ENCODE measurements at regions not wholly inside any gene's neighbourhood (a gene's known extent, or its start where the extent isn't known, plus 50 kb on each side); places are given as distances from the start of the nearest gene placed in this dataset.
"Not testable (repeated sequence)": the region's sequence is repeated elsewhere in the genome, so short reads cannot be mapped to it uniquely, and the experiment has no call there.

GRCh38 chr2:12918835-12919445 lies 202.2 kb downstream of the TRIB2 start:
- H3K4me1 Mint-ChIP-seq (ENCODE audit: low read depth) = no peaks in the 10 kb centered on the region
- intact Hi-C loops (cut with micrococcal nuclease) = no loop called here
- H3K27ac Mint-ChIP-seq = no peak overlapping the region
- peaks cover 19% of the 10 kb centered on the region for H3K27me3 Mint-ChIP-seq
- no peaks in the 10 kb centered on the region for H3K9me3 Mint-ChIP-seq
- ATAC-seq = no peak
- H3K4me3 Mint-ChIP-seq = no peak overlapping the region
- H3K36me3 Mint-ChIP-seq (ENCODE audit: low read depth) = no peaks in the 10 kb centered on the region
- CTCF ChIA-PET = interaction anchor here (3.1 kb wide), 1 partner anchor 12 kb away, joined by 15 read pairs; no protein-coding TSS in a partner anchor
- TF ChIP-seq CTCF (IDR thresholded peaks at IDR 0.05) = no peak
- no peak for DNase-seq
- POLR2A ChIA-PET = no interaction called here

GRCh38 chr2:12921321-12921720 lies 204.6 kb downstream of the TRIB2 start:
- Mint-ChIP-seq H3K36me3 (ENCODE audit: low read depth) (no peaks in the 10 kb centered on the region), H3K27ac (no peak overlapping the region), H3K9me3 (no peaks in the 10 kb centered on the region), H3K4me3 (no peak overlapping the region), H3K27me3 (peaks cover 18% of the 10 kb centered on the region), H3K4me1 (ENCODE audit: low read depth) (no peaks in the 10 kb centered on the region)
- ChIA-PET CTCF (interaction anchor here (2.5 kb wide), 1 partner anchor 10 kb away, joined by 20 read pairs; no protein-coding TSS in a partner anchor), POLR2A (interaction anchor here (1.3 kb wide), 1 partner anchor 203 kb away, joined by 3 read pairs; no protein-coding TSS in a partner anchor)
- DNase-seq (no peak), ATAC-seq (no peak)
- no peak for TF ChIP-seq CTCF (IDR thresholded peaks at IDR 0.05)
- intact Hi-C loops (cut with micrococcal nuclease) = no loop called here

GRCh38 chr2:12923907-12924610 lies 207.3 kb downstream of the TRIB2 start:
- ATAC-seq = no peak
- TF ChIP-seq CTCF (IDR thresholded peaks at IDR 0.05) = no peak
- peaks cover 19% of the 10 kb centered on the region for H3K27me3 Mint-ChIP-seq
- peaks cover 4% of the 10 kb centered on the region for H3K4me1 Mint-ChIP-seq (ENCODE audit: low read depth)
- intact Hi-C loops (cut with micrococcal nuclease) = no loop called here
- no peaks in the 10 kb centered on the region for H3K36me3 Mint-ChIP-seq (ENCODE audit: low read depth)
- no peak overlapping the region for H3K27ac Mint-ChIP-seq
- DNase-seq = no peak
- ChIA-PET CTCF (interaction anchor here (1.2 kb wide), 1 partner anchor 83 kb away, joined by 3 read pairs; no protein-coding TSS in a partner anchor), POLR2A (no interaction called here)
- no peak overlapping the region for H3K4me3 Mint-ChIP-seq
- H3K9me3 Mint-ChIP-seq = no peaks in the 10 kb centered on the region

GRCh38 chr2:12926641-12927040 lies 209.9 kb downstream of the TRIB2 start:
- intact Hi-C loops (cut with micrococcal nuclease) = loop anchor here (5.0 kb wide), 1 partner anchor 204 kb away; no protein-coding TSS in a partner anchor
- H3K27ac Mint-ChIP-seq; H3K27me3 Mint-ChIP-seq; H3K36me3 Mint-ChIP-seq (ENCODE audit: low read depth); ATAC-seq; H3K4me3 Mint-ChIP-seq; DNase-seq; CTCF ChIA-PET; POLR2A ChIA-PET; H3K4me1 Mint-ChIP-seq (ENCODE audit: low read depth); H3K9me3 Mint-ChIP-seq: not testable (repeated sequence)

GRCh38 chr2:12928197-12928774 lies 211.6 kb downstream of the TRIB2 start:
- Mint-ChIP-seq H3K9me3 (no peaks in the 10 kb centered on the region), H3K27ac (no peak overlapping the region), H3K36me3 (ENCODE audit: low read depth) (no peaks in the 10 kb centered on the region), H3K4me3 (no peak overlapping the region), H3K4me1 (ENCODE audit: low read depth) (peaks cover 4% of the 10 kb centered on the region), H3K27me3 (peaks cover 6% of the 10 kb centered on the region)
- CTCF ChIA-PET = interaction anchor here (1.3 to 3.2 kb wide), 2 partner anchors 70 to 79 kb away, joined by 3 to 24 read pairs; no protein-coding TSS in a partner anchor
- no peak for TF ChIP-seq CTCF (IDR thresholded peaks at IDR 0.05)
- ATAC-seq = peak; percentile 45
- POLR2A ChIA-PET = no interaction called here
- peak; percentile 7 for DNase-seq
- intact Hi-C loops (cut with micrococcal nuclease) = loop anchor here (5.0 kb wide), 1 partner anchor 206 kb away; no protein-coding TSS in a partner anchor

Measured in activated CD8-positive, alpha-beta T cell treated with anti-CD3 and anti-CD28 coated beads for 36 hours (primary cell).